HG03442 (cell line): ENCODE measurements at regions not wholly inside any gene's neighbourhood (a gene's known extent, or its start where the extent isn't known, plus 50 kb on each side); places are given as distances from the start of the nearest gene placed in this dataset.

Source experiments
- ATAC-seq: cut with Tn5 transposase; IDR thresholded peaks from one replicate; pipeline ENCODE4 v1.9.1; 2021; ENCODE audit warnings: mild to moderate bottlenecking, moderate library complexity; ENCODE audit not compliant: unreplicated experiment

DNA sequence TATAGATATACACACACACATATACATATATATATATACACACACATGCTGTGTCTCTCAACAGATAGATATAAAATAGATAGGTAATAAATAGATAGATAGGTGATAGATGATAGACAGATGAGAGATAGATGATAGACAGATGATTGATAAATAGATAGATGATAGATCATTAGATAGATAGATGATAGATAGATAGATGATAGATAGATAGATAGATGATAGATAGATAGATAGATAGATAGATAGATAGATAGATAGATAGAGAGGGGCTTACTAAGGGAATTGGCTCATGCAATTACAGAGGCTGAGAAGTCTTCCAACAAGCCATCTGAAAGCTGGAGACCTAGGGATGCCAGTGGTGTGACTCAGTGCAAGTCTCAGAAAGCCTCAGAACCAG, 394.5 kb downstream of the ICE1 start:
- ATAC-seq = no peak

DNA sequence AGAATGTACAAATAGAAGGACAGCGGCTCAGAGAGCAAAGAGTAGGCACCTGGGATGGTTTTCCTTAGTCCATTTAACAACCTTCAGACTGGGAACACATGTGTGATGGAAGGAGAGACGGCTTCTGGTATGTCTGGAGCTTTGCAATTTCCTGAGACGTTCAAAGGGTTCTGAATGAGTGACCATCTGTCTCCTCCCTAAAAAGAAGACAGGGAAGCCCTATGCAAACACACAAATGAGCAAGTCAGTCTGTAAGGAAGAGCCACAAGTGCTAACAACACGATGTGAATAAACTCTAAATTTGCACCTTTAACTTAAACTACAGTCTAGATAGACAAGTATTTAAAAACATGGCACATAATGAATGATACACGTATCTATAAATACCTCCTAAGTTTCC, 391.0 kb downstream of the ICE1 start:
- ATAC-seq = no peak

DNA sequence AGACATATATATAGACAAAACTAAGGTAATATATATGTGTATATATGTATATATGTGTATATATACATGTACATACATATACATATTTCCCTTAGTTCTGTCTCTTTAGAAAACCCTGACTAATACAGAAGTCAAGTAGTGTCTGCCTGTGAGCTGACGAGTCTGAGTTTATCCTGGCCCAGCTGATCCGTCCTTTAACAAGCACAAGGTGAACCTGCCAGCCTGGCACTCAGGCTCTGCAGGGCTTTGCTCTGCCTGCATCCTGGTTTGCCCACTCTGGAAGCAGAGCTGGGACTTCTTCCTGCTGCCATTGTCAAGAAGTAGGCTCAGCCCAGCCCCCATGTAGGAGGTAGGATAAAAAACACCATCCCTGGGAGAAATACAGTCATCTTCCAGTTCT, 388.0 kb downstream of the ICE1 start:
- ATAC-seq = no peak

DNA sequence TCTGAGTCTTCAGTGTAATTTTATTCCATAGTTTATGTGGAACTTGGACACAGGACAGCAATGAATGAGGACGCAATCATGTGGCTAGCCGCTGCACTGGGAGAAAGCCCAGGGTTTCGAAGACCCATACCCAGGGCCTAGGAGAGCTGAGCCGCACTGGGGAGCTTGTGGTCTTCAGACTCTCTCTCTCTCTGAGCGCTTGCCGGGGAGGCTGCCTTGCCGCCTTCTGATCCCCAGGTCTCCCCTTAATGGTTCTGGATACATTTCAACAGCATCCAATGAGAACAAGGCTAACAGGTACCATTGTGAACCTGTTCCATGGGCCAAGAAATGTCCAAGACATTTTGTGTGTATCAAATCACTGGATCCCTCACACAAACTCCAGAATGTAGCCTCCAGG, 383.4 kb downstream of the ICE1 start:
- ATAC-seq = no peak

DNA sequence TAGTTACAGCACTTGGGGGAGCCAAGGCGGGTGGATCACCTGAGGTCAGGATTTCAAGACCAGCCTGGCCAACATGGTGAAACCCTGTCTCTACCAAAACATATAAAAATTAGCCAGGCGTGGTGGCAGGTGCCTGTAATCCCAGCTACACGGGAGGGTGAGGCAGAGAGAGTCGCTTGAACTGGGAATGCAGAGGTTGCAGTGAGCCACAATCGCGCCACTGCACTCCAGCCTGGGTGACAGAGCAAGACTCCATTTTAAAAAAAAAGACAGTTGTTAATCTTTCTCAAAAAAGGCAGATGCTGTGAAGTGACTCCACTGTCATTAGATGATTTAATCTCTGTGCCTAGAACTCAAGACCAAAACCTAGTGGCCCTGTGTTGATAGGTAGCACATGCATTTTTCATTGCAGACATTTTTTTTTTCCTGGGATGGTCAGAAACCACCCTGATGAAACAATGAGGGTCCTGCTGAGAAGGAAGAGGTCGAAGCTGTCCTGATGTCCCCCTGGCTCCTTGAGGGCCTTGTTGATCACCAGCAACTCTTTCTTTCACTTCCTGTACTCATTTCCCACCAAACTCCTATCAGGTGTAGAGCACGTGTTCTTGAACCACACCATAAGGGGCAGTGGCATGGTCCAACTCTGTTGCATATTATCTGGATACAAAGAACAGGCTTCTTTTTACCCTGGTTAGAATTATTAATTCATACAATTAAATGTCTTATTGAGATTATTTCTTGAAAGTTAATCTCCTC, 382.2 kb downstream of the ICE1 start:
- no peak for ATAC-seq

DNA sequence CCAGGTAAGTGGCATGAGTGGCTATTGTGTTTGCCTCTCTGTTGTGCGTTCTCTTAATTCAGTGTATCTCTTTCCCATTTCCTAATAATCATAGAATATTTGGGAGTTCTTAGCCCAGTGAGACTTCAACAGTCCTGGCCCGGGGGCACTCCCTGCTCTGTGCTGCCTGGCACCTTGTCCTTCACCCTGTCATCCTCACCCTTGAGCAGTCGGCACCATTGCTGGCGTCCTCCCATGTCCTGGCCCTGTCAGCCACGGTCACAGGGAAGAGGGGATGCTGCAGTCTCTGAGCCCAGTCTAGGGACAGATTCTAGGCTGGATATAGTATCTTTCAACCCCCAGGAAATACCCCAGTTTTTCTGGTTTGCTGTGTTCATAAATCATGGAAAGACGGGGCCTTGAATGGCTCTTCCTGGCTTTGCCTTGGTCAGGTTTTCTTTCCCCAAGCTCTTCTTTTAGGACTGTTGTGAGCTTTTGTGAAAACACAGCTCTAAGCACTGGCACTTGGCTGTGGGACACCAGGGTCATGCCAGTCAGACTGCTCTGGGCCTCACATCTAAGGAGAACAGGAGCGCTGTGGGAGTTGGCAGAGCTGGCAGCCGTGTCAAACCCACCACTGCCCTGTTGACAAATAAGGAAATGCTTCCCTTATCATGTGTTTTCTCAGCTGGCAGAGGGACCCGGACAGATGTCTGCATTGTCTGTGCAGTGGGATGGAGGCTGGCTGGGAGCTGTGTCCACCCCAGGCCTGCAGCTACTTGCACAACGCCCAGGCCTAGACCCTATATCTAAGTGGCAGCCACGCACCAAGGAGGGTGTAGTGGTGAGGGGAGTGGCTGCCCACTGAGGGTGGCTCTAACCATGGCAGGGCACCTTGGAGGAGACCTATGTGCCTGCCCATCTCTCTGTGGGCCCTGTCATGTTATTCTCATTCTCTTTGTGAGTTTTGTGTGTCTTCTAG, 378.6 kb downstream of the ICE1 start:
- ATAC-seq = no peak

DNA sequence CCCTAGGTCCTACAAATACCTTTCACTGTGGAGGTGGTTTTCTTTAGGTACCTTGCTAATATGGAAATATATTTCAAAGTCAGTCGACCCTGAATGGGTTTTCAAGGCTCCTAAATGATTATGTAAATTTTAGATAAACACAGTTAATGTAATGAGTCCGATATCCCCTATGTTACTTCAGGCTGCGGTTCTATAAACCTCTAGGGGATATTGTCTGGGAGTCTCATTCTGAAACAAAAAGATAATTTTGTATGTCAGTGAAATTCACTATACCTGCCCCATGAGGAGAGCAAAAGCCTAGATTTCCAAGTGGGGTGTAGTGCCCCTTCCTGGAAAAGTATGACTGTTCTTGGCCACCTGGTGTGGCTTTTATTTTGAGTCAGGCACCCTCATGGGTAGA, 377.3 kb downstream of the ICE1 start:
- no peak for ATAC-seq

DNA sequence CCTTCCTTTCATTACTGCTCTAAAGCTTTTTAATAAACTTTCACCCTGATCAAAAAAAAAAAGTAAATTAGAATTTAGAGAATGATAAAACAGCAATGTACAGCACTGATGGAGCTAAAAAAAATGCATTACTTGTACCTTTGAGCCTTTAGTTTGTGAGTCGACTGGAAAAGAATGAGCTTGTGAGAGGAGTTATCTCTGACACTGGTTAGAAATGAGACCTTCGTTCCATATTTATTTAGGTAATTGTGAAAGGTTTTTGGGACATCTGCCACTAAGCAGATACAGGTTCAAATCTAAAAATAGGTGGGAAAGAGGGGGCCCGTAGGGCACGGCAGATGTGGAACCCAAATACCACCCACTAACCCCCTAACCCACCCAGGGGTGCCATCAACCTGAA, 376.8 kb downstream of the ICE1 start:
- ATAC-seq = no peak

DNA sequence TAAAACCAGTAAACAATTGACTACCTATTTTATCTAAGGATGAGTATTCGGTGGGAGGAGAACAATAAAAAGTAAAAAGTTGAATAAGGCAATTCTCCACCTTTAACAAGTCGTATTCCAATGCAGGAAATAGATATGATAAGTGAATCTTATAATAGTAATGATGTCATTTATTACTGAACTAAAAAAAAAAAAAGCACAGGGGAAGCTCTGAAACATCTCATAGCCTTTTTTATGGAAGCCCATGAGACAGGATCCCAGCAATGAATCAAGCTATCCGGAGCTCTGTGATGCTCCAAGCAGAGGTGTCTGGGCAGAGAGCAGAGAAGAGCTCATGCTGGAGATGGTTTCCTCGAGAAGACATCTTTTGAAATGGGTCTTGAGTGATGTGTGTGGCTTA, 376.0 kb downstream of the ICE1 start:
- ATAC-seq = no peak

DNA sequence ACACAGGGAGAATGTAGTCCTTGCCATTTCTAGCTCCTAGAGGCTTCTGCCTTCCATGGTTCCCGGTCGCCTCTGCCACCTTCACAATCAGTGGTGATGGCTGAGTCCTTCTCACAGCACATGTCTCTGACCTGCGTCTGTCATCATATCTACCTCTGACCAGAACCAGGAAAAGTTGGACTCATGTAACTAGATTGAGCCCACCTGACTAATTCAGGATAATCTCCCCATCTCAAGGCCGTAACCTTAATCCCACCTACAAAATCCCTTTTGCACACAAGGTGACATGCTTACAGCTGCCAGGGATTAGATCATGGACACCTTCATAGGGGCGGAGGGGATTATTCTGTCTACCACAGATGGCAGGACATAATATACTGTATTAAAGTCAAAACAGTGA, 375.6 kb downstream of the ICE1 start:
- no peak for ATAC-seq

DNA sequence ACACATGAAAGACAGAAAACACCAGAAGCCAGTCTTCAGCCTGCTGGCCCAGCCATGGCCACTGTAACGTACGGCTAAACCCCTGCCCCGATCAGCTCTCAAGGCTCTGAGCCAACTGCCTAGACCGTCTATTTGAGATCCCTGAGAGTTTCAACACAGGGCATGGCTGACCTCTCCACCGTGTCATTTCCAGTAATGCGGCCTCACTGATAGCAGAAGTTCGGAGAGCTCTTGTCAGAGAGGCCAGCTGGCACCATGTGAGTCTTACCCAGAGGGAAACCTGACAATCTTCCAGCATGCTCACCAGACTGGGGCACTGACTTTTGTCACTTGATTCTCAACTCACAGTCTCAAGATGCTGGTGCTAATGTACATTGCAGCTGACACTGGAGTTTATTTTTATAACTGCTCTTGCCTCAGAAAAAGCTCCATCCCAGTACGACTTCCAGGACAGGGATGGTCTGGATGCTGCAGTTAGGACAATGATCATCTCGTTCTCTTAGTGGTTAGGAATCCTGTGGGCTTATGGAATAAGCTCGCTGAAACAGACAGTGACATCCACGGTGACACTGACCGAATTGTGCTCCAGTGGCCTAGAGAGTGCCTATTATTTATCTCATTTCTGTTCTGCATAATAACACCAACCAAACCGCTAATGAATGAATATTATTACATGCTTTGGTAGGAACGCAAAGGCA, 372.7 kb downstream of the ICE1 start:
- no peak for ATAC-seq

DNA sequence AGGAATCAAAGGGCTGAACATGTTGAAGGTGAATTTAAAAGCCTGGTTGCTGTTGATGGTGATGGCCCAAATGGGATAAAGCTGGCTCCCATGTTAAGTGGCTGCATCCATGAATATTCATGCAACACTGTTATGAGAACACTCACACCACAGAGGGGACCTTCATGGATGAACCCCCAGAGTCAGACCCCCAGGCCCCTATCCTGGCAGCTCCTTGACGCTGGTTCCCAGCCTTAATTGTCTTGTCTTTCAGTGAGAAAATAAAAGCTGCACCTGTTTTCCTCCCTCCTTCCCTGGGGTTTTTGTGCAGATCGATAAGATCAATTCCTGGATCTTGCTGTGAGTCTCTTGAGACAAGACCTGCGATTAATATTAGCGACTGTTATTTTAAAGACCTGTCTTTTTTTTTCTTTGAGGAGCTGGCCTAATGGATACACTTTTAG, 371.7 kb downstream of the ICE1 start:
- ATAC-seq = no peak

DNA sequence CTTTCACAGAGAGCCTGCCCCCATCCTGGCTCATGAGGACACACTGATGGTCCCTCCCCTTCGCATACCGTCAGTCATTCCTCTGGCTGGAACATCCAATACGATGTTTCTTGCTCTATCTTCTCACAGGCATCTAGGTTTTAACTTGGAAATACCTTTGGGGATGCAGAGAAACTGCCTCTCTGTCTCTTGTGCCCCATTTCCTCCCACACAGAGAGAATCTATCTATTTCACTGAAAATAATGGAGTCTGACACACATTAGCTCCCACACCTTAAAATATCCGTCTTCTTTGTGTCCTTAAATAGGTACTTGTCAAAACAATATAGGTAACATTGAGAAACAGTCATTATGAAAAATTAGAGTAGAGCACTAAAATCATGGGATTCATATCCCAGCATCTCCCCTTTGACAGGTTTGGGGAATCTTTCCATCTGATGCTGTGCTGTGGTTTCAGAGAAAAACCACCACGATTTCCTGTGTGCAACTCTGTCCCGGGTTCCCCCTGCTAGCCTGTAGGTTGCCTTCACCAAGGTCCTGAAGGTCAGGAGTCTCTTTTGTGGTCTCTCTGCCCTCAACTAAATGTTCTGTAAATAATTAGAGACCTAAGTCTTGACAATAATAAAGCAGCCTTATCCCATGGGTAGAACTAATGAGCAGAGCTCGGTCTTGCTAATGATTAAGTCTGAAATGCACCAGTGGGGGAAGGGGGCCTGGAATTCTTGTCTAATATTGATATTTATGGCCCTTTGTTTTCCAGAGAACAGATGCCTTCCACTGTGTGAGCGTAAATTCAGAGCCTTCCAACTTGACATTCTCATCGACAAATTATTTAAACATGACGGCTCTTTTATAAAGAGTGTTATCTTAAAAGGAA, 371.0 kb downstream of the ICE1 start:
- no peak for ATAC-seq

DNA sequence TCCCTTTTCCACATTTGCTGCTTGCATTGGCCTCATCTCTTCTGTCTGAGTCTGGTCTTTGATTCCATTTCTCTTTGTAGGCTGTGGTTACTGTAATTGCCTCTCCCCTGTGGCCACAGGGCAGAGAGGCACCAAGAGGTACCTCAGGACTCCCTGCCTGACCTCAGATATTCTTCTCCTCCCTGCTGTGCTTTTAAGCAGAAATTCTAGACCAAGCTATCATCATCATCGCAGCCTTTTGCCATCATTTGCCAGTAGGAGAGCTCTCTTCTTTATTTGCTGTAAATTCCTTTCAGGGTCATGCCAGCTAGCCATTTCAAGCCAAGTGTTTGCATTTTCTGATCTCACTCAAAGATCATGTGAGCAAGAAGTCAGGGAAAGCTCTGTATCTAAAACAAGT, 369.6 kb downstream of the ICE1 start:
- ATAC-seq = no peak

DNA sequence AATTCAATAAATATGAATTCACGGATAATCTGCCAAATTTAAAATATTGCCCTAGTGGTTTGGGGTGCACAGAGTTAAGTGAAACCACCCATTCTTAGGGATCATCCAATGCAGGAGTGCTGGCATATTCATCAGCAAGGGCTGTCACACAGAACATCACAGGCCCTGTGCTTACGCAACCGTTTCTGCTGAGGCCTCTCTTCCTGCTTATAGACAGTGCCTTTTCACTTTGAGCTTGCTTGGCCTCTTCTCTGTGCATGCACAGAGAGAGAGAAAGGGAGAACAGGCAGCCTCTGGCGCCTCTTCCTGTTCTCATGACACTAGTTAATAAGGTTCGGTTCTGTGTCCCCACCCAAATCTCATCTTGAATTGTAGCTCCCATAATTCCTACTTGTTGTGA, 366.3 kb downstream of the ICE1 start:
- no peak for ATAC-seq

DNA sequence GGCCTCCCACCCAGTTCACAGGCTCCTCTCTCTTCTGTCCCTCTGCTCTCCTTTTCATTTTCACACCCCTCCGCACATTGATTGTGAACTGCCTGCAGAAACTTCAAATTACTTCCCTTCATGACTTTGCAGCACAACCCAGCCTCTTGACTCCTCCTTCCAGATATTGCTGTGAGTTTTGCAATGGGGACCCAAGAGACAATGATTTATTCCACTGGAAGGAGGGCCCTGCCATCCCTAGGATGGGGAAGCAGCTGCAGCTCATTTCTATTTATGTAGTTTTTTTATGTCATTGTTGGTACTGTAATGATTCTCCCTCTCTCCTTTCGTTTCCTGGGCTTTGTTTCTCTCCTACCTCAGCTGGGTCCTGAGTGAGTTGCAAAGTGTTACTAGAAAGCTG, 364.9 kb downstream of the ICE1 start:
- no peak for ATAC-seq

DNA sequence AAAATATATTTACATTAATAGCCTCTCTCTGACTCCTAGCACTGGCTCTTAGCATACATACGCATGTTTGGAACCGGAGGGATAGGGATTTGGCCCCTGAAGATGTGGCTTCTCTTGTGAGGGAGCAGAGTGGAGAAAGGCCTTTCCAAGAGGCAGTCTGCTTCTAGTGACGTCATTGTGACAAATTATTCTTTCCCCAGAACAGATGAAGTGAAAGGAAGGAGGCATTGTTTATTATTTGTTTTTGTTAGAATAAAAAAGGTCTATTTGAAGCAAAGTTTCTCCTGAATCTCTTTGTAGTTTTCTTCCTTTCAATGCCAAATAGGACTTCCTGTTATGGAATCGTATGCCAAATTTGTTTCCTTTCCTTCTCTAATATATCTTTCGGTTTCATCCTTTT, 361.6 kb downstream of the ICE1 start:
- no peak for ATAC-seq

DNA sequence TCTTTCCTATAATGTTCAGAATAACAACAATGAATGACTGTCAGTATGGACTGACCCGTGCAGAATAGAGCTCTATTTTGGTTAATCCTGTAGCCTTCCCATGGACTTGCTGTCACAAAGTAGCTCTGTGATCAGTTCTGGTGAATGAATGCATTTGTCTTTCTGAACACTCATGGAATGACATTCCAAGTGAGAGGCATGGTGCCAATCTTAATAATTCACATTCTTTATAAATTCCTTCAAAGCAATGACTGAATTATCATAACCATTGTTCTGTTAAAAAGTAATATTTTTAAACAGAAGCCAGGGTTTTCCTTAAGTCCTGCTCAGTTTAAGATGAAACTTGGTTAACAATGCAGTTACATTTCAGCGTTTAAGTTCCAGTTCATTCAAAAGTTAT, 360.5 kb downstream of the ICE1 start:
- no peak for ATAC-seq

DNA sequence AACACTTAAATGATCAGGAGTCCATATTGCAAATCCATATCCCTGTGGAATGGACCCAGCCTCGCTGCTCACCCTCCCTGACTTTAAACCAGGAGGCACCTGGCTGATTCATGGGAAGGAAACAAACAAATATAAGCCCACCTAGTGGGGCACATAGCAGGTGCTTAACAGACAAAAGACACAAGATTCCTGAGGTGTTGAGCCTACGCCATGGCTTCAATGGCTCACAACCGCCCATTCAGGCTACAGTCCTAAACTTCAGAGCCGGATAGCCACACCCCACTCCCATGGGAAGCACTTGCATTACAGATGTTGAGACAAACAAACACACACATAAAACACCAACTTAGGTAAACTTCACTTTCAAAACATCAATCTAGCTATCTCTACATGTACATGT, 359.9 kb downstream of the ICE1 start:
- ATAC-seq = no peak

DNA sequence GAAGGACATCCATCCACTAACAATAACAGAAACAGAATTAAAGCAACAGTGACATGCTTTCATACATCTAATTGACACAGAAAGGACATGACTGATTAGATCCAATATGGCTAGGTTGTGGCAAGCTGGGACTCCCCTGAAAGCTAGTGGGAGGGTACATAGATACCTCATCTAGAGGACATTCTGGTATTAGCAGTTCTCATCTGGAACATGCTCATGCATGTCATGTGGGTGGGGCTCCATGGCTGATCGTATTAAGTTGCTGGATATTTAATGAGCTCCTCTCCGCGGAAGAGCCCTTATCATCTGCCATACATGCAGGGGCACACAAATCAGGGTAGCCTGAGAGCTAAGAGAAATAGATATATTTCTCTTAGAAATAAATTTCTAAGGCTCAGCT, 358.9 kb downstream of the ICE1 start:
- no peak for ATAC-seq

DNA sequence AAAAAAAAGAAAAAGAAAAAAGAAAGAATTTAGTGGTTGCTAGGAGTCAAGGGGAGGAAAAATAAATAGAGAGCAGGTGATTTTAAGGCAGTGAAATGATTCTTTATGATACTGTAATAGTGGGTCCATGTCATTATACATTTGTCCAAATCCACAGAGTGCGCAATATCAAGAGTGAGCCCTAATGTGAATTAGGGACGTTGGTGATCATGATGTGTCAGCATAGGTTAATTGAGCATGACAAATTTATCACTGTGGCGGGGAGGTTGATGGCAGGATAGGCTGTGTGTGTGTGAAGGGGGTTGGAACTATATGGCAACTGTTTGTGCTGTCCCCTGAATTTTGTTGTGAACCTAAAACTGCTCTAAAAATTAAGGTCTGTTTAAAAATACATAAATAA, 357.8 kb downstream of the ICE1 start:
- no peak for ATAC-seq
